GM18867 (cell line): ENCODE measurements at regions not wholly inside any gene's neighbourhood (a gene's known extent, or its start where the extent isn't known, plus 50 kb on each side); places are given as distances from the start of the nearest gene placed in this dataset.

Experiments used
- ATAC-seq: cut with Tn5 transposase; IDR thresholded peaks from one replicate; pipeline ENCODE4 v1.9.1; 2021; ENCODE audit warnings: mild to moderate bottlenecking, moderate library complexity; ENCODE audit not compliant: unreplicated experiment

DNA sequence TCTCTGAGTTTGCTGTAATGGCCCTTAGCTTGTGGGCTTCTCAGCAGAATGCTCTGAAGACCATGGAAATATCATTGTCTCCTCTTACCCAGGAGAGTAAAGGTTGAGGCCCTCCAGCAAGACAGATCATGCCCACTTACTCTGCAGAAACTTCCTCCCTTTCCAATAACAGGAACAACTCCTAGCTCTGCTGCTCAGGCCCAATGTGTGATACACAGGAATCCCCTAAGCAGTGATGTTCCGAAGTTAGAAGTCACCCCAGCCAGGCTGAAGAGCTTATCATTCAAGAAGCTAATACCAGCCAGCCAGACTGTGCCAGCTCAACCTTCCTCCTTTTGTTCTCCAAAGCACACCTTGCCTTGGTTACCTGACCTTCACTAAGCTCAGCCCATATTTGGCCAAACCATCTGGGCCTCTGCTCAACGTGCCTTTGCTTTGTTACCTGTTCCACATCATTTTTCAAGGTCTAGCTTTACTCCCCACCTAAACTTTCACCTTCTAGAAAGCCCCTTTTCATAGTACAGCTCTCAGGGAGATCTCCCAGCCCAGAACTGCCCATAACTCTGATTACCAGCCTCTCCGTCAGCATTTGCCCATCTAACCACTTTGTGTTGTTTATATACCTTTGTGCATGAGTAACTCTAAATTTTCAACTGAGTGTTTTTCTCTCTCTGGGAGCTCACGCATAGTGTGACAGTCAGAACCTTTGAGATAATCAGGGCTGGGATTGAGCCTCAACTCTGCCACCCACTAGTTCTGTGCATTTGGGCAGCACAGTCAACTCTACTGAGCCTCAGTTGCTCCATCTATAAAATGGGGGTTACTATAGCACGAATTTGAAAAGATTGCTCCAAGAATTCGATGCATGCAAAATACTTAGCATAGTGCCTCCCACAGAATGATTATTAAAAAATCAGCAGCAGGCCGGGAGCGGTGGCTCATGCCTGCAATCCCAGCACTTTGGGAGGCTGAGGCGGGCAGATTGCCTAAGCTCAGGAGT, 107.6 kb upstream of the CPEB4 start:
- ATAC-seq: no peak

DNA sequence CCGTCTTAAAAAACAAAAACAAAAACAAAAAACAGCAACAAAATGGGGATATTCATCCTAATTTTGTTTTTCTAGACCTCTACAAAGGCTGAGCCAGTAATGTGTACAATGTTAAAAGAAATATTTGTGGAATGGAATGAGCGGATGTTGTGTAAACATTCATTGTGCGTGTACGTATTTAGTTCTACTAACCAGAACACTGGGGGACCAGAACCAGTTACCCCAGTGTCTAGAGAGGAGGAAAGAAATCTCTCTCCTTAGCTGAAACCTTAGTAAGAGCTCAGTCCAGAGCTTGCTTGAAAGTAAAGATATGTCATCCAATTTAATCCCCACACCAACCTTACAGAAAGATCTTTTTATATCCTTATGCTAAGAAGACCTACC, 106.7 kb upstream of the CPEB4 start:
- ATAC-seq: no peak

DNA sequence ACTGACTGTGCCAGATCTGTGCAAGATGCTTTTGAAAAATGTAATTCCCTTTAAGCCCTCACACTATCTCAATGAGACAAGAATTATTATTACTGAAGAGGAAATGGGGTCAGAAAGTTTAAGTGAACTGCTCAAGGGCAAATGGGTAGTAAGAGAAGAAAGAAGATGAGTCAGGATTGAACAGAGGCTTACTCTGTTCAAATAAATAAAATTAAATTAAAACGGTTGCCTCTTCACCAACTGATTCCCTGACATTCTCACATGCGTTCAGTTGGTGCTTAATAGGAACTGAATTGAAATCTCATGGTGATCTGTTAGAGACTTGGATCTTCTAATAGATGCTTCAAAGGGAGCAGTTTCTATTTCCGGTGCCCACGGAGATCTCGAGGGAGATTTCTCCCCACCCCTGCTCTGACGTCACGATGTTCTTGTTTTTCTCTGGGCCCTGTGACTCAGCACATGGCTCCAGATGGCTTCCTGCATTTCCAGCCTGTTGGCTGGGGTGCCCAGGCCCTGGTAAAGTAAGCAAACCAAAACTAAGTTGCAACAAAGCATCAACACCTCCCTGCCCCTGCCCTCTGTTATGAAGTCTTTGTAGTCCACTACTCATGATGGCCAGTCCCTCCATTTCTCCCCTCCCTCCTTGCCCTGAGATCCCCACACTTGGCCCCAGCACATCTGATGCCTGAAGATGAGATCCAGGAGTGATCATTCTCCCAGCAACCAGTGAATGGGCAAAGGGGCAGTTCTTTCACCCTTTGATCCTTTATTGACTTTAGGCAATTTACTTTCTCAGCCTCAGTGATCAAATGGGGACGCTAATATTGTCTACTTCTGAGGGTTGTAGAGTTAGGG, 106.1 kb upstream of the CPEB4 start:
- ATAC-seq: no peak

DNA sequence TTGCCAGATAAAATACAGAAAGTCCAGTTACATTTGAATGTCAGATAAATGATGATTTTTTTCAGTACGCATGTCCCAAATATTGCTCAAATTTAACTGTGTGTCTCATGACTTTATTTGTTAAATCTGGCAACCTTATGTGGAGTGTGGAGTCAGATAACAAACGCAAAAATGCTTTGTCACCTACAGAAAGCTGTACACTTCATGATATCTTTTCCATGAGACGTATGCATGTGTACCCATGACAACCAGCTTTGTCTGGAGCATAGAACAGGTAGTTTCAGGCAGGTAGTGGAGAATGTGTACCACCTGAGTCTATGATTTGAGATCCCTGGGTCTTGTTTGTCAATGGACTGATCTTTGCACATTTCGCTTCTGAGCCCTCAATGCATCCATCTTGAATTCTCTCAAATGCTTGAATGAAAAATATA, 105.5 kb upstream of the CPEB4 start:
- no peak for ATAC-seq

DNA sequence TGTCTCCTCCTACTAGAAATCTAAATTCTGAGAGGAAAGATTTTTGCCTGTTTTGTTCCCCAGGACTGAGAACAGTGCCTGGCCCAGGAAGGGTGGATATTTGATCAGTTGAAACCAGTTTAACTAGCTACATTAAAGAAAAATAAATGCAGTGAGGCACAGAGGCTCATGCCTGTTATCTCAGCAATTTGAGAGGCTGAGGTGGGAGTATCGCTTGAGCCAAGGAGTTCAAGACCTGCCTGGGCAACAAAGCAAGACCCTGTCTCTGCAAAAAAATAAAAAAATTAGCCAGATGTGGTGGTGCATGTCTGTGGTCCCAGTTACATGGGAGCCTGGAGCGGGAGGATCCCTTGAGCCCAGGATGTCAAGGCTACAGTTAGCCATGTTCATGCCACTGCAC, 104.8 kb upstream of the CPEB4 start:
- no peak for ATAC-seq

DNA sequence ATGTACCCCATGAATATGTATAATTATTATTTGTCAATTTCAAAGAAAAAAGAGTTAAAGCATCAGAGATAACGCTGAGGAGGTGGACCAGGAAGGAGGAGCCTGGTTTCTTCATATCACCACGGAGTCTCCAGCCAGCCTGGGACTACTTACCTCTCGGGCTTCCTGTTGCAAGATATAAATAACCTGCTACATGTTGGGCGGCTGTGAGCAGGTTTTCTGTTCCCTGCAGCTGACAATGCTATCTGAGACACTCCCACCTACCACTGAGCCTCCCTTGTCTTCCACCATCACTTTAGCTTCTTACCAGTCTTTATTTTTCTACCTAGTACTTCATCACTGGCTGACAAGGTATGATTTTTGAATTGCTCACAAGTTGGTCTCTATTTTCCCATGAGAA, 102.7 kb upstream of the CPEB4 start:
- ATAC-seq: no peak

DNA sequence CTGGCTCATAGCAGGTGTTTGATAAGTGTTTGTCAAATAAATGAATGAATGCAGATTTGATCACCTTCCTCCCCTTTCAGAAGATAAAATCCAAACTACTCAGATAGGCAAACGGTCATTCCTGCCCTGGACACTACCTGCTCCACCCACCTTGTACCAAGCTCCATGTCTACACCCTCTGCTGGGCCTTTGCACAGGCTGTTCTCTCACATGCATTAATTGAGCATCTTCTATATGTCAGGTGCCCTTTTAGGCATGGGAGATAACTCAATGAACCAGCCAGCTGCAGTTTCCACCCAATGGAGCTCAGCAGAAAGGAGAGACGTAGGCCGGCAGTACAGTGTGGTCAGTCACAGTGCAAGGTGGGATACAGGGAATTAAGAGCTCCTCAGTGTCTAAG, 102.3 kb upstream of the CPEB4 start:
- no peak for ATAC-seq

DNA sequence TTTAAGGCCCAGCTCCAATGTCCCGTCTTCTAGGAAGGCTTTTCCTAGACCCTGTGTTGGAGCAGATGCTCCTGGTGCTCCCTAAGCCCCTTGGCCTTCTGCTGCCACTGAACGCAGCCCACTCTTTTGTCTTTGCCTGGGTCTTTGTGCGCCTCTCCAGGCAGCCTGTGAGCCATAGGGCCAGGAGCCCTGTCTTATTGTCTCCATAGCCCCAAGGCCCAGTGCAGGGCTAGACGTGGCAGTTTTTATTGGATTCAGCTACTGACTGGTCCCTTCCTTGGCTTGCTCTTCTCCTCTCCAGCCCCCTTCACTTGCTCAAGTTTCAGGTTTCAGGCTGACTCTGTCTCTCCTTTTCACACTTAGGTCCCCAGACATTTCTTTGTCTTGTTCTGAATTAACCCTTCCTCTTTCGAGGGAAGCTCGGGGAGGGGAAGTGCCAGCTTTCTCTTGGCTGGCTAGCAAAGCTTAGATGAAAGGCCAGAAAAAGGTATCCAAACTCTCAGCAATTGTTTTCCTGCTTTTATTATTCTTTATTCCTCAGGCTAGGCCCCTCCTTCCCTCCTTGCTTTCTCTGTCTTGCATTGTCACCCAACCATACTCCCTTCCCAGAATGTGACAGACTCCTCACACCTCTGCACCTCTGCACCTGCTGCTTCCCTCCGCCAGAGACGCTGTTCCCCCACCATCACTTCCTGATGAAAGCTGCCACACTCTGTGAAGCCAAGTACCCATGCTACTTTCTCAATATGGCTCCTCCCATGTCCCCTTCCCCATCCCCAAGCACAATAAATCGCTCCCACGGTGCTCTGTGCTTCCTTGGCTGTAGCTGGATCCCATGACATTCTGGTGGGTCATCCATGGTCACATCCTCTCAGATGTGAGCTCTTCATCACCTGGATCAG, 101.6 kb upstream of the CPEB4 start:
- peak; percentile 67 for ATAC-seq

DNA sequence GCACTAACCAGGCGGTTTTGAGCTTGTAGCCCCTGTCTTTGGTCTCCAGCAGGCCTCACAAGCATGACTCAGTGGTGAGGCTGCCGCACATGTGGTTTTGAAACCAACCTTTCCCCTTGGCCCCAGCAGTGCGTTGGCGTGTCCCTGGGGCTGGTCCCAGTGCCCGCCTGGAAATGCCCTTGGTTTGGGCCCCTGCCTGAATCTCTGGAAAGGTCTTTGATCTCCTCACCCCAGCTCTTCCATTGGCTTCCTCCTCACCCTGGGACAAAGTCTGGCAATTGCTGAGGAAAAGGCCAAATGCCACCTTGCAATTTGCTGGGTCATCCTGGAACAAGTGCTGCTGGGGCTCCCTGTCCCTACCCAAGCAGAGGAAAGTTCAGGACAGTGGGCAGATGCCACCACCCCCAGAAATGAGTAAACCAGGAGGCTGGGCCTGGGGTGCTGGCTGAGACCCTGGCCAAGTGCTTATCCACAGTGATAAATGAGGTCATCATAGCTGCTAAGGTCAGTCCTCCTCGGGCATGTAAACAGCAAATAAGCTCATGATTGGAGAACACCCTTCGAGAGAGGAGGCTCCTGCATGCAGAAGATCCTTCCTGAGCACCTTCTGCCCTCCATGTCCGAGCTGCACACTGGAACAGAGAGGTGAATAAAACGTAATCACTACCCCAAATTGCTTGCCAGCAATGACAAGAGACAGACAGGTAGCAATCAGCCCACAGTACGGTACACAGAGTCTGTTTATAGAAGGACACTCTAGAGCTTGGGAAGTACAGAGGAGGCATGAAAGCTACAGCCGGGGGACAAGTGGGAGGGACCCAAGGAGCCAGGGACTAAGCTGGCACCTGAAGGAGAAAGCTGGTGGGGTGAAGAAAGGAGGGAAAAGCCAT, 98.9 kb upstream of the CPEB4 start:
- no peak for ATAC-seq

DNA sequence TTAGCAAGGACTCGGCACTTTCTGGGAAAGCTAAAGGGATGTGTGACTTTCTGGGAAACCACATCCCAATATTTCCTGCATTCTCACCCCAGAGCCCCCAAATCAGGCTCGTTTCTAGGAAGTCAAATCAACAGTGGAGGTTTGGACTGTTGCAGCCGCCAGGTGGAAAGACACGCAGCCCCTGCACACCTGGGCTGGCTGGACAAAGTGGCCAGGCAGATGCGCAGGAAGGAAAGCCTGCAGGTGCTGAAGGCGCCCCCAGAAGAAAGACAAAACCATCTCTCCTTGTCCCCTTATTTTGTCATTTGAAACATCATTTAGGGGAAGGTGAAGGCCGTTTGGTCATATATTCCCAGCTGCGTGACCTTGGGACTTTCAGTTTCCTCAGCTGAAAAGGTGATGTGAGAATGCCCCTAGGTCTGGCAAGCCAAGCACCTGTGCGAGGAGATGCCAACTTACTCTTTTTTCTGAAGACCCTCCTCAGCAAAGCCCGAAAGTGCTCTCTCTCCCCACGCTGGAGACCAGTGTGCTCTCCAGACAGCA, 97.9 kb upstream of the CPEB4 start:
- no peak for ATAC-seq

DNA sequence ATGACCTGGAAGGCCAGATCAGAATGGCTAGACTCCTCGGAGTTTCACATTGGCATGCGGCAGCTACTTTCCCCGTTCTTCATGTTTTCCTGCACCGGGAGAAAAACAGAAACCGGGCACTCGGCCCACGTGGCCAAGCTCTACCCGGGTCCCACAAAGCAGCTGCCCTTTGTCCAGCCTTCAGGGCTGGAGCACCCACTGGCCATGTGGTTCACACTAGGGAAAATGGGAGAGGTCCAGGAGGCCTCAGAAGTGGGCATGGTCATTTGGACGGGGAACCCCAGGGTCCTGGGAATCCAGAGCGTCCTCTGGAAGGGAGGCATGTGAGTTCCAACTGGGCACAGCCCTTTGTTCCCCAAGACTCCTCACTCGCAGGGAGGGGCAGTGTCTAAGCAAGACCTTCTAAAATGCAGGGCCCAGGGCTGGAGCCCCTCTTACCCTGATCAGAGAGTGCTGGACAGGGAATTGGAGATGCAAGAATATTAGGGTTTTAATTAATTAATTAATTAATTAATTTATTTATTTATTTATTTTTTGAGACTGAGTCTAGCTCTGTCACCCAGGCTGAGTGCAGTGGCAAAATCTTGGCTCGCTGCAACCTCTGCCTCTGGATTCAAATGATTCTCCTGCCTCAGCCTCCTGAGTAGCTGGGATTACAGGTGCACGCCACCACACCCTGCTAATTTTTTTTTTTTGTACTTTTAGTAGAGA, 97.2 kb upstream of the CPEB4 start:
- ATAC-seq: no peak

DNA sequence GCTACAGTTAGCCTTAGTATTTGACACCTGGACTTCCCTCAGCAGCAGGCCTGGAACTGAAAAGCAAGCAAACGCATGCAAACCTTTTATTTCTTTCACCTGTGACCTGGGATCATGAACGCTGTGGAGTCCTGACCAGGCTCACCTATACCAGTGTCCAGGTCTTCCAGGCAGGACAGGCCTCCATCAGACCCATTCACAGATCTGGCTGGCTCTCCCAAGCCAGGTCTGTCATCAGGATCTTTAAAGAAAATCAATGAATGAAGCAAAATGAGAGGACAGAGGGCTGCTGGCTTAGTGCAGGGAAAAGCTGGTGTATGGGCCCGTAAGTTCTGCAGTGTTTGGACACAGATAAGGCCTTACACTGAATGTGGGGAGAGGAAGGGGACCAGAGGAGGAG, 96.3 kb upstream of the CPEB4 start:
- no peak for ATAC-seq

DNA sequence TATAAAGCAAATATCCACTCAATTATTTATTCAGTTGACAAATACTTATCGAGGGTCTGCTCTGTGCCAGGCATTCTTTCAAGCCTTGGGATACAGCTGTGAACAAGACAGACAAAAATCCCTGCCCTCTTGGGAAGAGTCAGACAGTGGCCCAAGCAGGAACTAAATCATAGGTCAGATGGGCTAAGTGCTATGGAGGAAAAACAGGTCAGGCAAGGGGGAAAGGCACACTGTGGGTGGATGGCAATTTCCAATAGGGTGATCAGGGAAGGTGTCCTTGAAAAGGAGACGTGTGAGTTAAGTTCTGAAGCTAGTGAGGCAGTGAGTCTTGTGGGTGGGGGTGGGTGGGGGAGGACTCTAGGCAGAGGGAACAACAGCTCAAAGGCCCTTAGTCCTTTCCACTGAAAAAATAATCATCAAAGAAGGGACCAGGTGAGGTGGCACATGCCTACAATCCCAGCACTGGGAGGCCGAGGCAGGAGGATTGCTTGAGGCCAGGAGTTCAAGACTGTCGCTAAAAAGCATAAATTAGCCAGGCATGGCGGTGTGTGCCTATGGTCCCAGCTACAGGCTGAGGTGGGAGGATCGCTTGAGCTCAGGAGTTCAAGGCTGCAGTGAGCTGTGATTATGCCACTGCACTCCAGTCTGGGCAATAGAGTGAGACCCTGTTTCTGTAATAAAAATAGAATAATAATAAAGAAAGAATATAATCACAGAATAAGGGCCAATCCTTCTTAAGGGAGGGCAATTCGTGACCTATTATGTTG, 95.2 kb upstream of the CPEB4 start:
- no peak for ATAC-seq

DNA sequence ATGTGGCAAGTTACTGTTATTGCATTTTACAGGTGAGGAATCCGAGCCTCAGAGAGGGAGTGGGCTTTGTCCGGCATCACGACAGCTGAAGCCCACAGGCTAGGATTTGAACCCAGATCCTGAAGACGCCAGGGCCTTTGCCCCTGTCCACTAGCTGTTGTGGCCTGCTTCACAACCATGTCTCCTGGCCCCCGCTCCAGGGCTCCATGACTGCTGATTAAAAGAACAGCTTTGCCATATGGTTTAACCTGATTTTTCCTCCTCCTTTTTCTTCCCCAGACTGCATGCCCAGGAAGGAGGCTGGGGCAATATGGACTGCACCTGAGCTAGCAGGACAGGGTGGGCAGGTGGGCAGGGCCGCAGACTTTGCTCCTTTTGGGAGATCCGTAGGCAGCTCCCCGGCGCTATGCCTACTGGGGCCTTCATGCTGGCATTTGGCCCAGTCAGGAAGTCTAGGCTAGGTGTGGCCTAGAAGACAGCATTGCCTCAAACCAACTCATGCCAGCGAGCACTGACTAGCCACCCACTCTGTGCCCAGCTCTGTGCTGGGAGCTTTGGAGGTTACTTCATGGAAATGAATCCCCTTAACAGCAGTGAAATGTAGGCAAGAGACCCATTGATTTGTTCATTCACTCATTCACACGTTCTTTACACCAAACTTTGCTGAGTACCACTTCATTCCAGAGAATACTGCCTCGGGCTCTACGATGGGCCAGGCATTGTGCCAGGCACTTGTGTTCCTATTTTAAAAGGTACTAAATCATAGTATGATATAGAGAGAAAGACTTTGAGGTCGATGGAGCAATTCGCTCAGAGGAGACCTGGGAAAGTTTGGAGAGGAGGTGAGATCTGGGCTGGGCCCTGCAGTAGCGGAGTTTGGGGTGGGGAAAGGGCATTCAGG, 94.3 kb upstream of the CPEB4 start:
- ATAC-seq: no peak

DNA sequence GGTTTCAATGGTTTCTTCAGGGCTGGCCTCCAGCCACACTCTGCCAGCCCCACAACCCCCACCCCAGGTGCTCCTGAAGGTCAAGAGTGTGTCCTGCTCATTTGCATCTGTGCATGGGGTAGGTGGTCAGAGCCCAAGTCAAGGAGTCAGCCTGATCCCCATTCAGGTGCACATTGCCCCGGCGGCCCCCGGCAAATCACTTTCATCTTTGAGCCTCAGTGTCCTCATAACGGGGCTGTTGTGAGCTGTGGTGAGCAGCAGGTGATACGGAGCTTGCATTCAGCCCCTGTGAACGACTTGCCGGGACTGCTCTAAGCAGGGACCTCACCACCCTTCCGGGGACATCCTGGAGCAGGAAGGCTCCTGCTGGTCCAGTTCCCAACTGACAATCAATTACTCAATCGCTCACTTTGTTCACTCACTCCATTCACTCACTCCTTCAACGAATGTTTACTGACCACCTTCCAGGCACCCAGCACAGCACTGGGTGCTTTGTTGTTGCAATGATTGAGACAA, 93.2 kb upstream of the CPEB4 start:
- ATAC-seq: no peak

DNA sequence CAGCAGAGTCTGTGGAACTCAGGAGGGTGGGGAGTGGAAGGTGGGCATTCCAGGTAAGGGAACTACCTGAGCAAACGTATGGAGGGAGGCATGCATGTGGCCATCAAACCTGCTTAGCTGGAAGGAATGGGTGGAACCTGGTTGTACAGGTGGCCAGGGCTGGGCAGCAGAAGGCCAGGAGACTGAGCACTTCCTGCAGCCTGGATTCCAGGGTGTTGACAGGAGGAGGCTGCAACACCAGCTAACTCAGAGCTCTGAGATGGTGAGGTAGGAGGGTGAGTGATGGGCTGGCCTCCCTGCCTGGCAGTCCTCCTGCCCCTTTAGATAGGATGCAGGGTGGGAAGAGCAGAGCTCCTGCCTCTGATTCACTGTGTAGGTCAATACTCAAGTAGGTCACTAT, 92.5 kb upstream of the CPEB4 start:
- ATAC-seq: no peak
